GM21381 (cell line): ENCODE measurements at regions not wholly inside any gene's neighbourhood (a gene's known extent, or its start where the extent isn't known, plus 50 kb on each side); places are given as distances from the start of the nearest gene placed in this dataset.

ENCODE experiments used
- ATAC-seq: cut with Tn5 transposase; IDR thresholded peaks from one replicate; pipeline ENCODE4 v1.9.1; 2021; ENCODE audit warnings: mild to moderate bottlenecking, moderate library complexity; ENCODE audit not compliant: unreplicated experiment

DNA sequence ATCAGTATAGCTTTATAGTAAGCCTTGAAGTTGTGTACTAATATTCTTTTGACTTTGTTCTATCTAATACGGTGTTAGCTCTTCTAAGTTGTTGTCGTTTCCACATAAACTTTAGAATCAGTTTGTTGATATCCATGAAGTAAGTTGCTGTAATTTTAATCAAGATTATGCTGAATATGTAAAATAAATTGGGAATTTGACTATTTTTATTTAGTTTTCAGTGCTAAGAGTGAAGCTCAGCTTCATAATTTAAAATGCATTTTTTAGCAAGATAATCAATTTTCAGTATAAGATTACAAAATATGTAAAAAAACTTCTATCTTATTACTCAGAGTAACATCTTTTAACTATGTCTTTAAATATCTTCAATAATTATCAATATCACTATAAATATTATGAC is 1374.8 kb downstream of the PCDH7 start:
- ATAC-seq = no peak

GRCh38 chr4:32102896-32103295 is 1382.7 kb downstream of the PCDH7 start:
- ATAC-seq = no peak

- ATAC-seq = no peak
These were observed 1386.6 kb downstream of the PCDH7 start for GRCh38 chr4:32106767-32107166.

GRCh38 chr4:32112891-32113290 is 1392.7 kb downstream of the PCDH7 start:
- ATAC-seq = no peak

GRCh38 chr4:32117693-32118092 is 1397.5 kb downstream of the PCDH7 start:
- no peak for ATAC-seq

GRCh38 chr4:32119907-32120306 is 1399.7 kb downstream of the PCDH7 start:
- no peak for ATAC-seq

- no peak for ATAC-seq
These were observed 1408.4 kb downstream of the PCDH7 start for GRCh38 chr4:32128549-32128948.

DNA sequence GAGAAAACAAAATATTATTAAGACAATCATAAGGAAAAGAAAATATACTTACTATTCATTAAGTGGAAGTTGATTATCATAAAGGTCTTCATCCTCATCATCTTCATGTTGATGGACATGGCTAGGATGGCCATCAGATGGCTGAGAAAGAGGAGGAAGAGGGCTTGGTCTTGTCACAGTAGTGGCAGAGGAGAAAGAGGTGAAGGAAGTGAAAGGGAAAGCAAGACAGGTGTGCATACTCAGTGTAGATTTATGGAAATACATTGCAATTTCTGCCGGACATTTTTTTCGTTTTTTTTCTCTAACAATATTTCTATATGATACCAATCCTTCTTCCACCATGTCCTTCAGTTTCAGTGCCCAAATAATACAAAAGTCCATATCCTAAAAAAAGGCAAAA is 1409.8 kb downstream of the PCDH7 start:
- no peak for ATAC-seq

DNA sequence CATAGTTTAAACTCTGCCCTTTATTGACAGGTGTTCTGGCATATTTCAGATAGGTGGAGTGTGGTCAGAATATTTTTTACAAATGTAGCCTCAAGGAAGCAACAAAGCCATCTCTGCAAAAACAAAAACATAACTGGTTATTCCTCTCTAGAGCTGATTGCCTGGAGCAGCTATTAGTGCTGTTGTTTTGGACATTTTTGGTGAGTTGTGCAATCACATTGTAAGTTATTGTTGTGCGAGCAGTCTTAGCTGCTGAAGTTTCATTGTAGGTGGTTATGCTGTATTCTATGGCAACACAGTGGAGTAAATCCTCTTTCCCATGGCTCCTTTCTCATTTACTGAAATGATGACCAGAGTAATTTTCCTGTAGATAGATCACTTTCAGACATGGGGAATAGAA is 1413.0 kb downstream of the PCDH7 start:
- ATAC-seq = no peak

- ATAC-seq = no peak
These were observed 1413.6 kb downstream of the PCDH7 start for GRCh38 chr4:32133734-32134133.

- ATAC-seq = no peak
These were observed 1415.5 kb downstream of the PCDH7 start for GRCh38 chr4:32135642-32136041.

DNA sequence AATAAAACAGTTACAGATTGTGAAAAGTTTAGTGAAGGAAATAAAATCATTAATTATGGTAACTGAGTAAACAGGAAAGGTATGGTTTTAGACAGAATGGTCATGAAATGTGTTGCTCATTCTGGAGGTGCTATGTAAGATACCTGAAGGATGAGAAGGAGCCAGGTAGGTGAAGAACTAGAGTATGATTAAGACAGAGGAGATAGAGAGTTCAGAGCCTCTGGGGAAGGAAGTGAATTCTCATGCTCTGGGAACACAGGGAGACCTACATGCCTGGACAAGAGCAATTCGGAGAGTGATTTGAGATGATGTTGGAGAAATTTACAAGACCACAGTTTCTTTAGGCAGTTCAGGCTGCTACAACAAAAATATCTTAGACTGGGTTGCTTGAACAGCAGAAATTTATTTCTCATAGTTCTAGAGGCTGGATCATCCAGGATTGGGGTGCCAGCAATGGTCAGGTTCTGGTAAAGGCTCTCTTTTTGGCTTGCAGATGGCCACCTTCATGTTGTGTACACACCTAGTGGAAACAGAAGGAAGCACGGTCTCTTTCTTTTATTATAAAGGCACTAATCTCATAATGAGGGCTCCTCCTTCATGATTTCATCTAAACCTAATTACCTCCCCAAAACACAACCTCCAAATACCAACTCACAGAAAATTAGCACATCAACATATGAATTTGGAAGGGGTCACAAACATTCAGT is 1416.1 kb downstream of the PCDH7 start:
- no peak for ATAC-seq

GRCh38 chr4:32140636-32141035 is 1420.5 kb downstream of the PCDH7 start:
- no peak for ATAC-seq

DNA sequence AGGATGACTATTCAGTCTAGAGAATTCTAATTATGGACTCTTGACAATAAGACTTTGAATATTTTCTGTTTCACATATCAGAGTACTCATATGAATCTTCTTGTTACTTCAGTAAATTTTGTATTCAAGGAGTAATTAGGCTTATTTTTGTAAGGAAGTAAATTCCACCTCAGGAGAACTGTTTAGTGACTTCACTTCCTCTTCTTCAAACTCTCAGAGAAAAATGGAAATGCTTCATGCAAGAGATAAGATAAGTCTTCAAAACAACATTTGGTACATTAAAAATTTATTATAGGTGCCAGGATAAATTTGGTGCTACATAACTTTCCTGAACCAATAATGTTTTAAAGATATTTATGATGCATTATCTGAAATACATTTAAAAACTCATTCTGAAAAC is 1421.9 kb downstream of the PCDH7 start:
- no peak for ATAC-seq

DNA sequence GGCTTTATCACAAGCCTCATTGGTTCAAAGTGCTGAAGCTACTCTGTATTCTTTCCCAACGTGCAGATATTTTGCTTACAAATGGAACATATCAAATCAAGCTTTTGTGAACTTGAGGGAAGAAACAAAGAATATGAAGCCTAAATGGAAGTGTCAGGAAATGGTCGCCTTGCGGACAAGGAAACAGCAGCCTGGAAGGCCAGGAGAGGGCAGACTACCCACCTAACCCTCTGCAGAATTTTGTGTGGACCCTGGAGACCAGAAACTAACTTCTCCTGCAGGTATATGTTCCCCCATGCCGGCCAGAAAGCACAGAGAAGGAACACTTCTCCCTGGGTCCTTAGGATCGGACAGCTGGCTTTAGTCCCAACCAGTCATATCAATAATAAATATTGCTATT is 1425.8 kb downstream of the PCDH7 start:
- ATAC-seq = no peak

DNA sequence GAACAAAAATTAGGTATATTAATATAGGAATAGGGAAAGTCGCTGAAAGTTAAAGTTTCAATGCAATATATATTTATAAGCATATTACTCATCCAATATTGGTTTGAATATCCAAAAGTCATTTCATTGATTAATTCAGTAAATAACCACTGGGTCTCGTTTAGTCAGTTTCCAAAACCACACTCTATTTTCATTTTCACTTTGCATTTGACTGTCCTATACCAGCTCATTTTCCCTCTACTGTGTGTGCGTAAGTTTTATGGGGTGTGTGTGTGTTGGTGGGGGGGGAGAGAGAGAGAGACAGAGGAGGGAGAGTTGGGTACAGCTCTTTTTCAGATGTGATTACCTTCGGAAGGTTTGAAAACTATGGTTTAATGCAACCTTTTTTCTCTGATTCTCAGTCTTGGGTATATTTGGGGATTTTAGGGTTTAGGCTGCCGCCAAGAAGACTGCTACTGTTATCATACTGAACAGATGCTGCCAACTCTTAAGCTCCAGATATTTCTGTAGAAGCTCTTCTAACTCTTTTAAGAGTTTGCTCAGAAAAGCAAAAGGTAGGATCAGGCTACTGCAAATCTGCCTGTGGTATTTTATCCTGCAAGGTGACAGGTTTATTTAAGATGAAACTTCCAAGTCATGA is 1427.4 kb downstream of the PCDH7 start:
- ATAC-seq = no peak

DNA sequence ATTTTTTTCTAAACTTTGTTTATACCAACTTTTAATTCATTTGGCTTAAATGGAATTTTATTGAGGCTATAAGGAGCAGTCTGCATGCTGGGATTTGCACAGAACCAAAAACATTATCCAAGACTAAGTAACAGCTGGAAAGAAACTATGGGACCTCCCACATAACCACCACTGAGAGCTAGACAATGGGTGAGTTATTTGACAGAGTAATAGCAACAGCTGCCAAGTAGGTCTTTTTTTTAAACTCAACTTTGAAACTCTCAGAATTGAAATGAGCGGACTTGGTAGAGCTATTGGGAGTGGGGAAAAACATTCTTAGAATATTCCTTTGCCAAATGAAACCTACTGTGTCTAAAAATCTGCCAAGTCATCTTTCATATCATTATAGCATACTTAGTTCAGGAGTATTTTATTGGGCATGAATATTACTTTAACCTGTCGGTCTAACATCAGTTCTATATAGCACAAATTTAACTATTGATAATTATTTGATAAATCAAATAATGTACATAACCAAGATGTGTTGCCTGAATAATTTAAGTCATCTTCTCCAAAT is 1428.0 kb downstream of the PCDH7 start:
- ATAC-seq = no peak

- no peak for ATAC-seq
These were observed 1438.8 kb downstream of the PCDH7 start for GRCh38 chr4:32158961-32159360.

- no peak for ATAC-seq
These were observed 1441.2 kb downstream of the PCDH7 start for GRCh38 chr4:32161392-32161791.

DNA sequence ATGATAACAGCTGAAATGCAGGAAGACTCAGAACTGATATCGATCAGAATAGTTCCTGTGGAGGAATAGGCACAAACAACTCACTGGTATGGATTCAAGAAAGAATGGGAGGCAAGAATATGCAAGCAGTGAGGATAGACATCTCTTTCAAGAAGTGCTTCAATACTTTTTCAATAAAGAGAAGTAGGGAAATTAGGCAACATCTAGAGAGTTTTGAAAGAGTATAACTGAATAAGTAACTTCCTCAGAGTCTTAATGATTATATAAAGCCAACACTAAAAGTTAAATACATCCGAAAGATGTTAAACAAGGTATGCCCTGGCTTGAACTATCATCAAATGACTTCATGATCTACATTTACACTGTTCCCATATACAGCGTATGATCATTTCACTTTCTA is 1443.0 kb downstream of the PCDH7 start:
- no peak for ATAC-seq

- no peak for ATAC-seq
These were observed 1449.7 kb downstream of the PCDH7 start for GRCh38 chr4:32169841-32170240.

DNA sequence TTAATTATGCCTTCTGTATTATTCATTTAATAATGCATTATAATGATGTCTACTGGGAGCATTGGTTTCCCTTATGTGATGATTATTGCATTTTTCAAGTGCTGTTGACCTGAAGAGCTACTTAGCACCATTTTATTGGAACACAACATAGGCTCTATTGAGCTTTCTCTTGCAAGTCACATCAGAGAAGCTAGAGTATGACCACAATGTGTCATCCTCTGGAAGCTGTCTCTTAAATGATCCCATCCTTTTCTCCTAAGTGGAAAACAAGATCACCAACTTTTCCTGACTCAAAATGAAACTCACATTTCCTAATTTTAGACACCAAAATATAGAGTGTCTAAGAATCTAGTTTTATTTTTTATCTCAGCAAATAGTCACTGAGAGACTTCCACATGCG is 1451.9 kb downstream of the PCDH7 start:
- ATAC-seq = no peak

DNA sequence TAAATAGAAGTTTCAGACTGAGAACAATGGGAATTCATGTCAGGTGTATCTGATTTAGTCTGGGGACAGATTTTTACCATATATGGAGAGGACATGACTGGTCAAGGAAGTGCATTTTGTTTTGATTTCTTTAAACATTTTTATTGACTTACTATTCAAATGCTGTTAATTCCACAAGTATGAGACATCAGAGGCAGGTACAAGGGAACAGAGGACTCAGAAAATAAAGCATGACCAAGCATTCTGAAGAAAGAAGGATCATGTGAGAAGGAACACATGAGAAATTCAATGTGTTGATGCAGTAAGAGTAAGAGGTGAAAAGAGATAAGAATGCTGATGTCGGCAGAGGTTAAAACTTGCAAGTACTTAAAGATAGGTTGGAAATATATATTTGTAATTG is 1452.6 kb downstream of the PCDH7 start:
- no peak for ATAC-seq
